Neural cell (in vitro differentiated cells): ENCODE measurements at regions not wholly inside any gene's neighbourhood (a gene's known extent, or its start where the extent isn't known, plus 50 kb on each side); places are given as distances from the start of the nearest gene placed in this dataset.

ENCODE experiments used
- H2AFZ ChIP-seq: fragments of 200-600, 300-800 bp; sonication (generic), shearing (Covaris generic); 2 replicates; pipeline ENCODE4 v1.6.0; 2014; ENCODE audit warnings: low read depth, mild to moderate bottlenecking, antibody characterized with exemption, low read length, moderate library complexity
- H3F3A ChIP-seq: fragments of 200-600 bp; shearing (Covaris generic); 2 replicates; pipeline ENCODE4 v1.6.1; 2016; ENCODE audit warnings: mild to moderate bottlenecking, moderate library complexity, mixed read lengths, antibody characterized with exemption, low read length; ENCODE audit not compliant: insufficient read depth, poor library complexity, severe bottlenecking
- H3K27ac ChIP-seq: fragments of 200-600, 300-800 bp; sonication (generic), shearing (Covaris generic); 2 replicates; pipeline ENCODE4 v1.5.1; 2014; ENCODE audit warnings: mild to moderate bottlenecking, low read length, moderate library complexity
- H3K27me3 ChIP-seq: fragments of 300-800, 200-600 bp; sonication (generic), shearing (Covaris generic); 2 replicates; pipeline ENCODE4 v1.6.0; 2014; ENCODE audit warnings: mild to moderate bottlenecking, low read depth, low read length, moderate library complexity; ENCODE audit not compliant: insufficient read depth
- H3K36me3 ChIP-seq: fragments of 300-800, 200-600 bp; sonication (generic), shearing (Covaris generic); 2 replicates; pipeline ENCODE4 v1.5.1; 2014; ENCODE audit warnings: mild to moderate bottlenecking, antibody characterized with exemption, low read length, moderate library complexity; ENCODE audit not compliant: insufficient read depth
- H3K4me2 ChIP-seq: fragments of 300-800, 200-600 bp; sonication (generic), shearing (Covaris generic); 2 replicates; pipeline ENCODE4 v1.6.0; 2014; ENCODE audit warnings: mild to moderate bottlenecking, low read length
- H3K4me3 ChIP-seq: fragments of 300-800, 200-600 bp; sonication (generic), shearing (Covaris generic); 2 replicates; pipeline ENCODE4 v1.5.1; 2014; ENCODE audit warnings: mild to moderate bottlenecking, low read length, moderate library complexity
- H3K79me2 ChIP-seq: fragments of 200-600 bp; shearing (Covaris generic); replicated peaks from 2 replicates; pipeline ENCODE4 v1.6.0; 2014; ENCODE audit warnings: mild to moderate bottlenecking, low read length, moderate library complexity; ENCODE audit not compliant: insufficient read depth
- H3K9ac ChIP-seq: fragments of 300-800, 200-600 bp; sonication (generic), shearing (Covaris generic); 2 replicates; pipeline ENCODE4 v1.6.1; 2016; ENCODE audit warnings: mild to moderate bottlenecking, low read length, mixed read lengths
- H3K9me2 ChIP-seq: fragments of 200-600 bp; shearing (Covaris generic); 2 replicates; pipeline ENCODE4 v1.6.1; 2016; ENCODE audit warnings: mild to moderate bottlenecking, low read length, mixed read lengths; ENCODE audit not compliant: insufficient read depth
- H3K9me3 ChIP-seq: fragments of 200-600, 300-800 bp; sonication (generic), shearing (Covaris generic); 2 replicates; pipeline ENCODE4 v1.6.1; 2016; ENCODE audit warnings: mild to moderate bottlenecking, mixed run types, low read length, moderate library complexity, mixed read lengths
- H4K20me1 ChIP-seq: fragments of 200-600 bp; shearing (Covaris generic); 2 replicates; pipeline ENCODE4 v1.6.1; 2016; ENCODE audit warnings: mild to moderate bottlenecking, mixed run types; ENCODE audit not compliant: insufficient read depth
- CTCF ChIP-seq: fragments of 450-650 bp; IDR thresholded peaks from 2 replicates; pipeline ENCODE4 v1.5.1; 2014; ENCODE audit warnings: antibody characterized with exemption, mild to moderate bottlenecking, moderate library complexity; ENCODE audit not compliant: poor library complexity, severe bottlenecking
- EP300 ChIP-seq: fragments of 450-650 bp; conservative IDR thresholded peaks from 2 replicates; pipeline ENCODE4 v1.6.1; 2014; ENCODE audit warnings: antibody characterized with exemption, mild to moderate bottlenecking, moderate library complexity; ENCODE audit not compliant: poor library complexity, severe bottlenecking
- EZH2 ChIP-seq: fragments of 200-600, 300-800 bp; shearing (Covaris generic), sonication (generic); IDR thresholded peaks from 2 replicates; pipeline ENCODE4 v1.6.1; 2014; ENCODE audit warnings: antibody characterized with exemption, low read length, borderline replicate concordance, mild to moderate bottlenecking; ENCODE audit not compliant: insufficient read depth, poor library complexity, severe bottlenecking
- MXI1 ChIP-seq: fragments of 450-650 bp; conservative IDR thresholded peaks from 2 replicates; pipeline ENCODE4 v1.6.1; 2014; ENCODE audit warnings: antibody characterized with exemption, mild to moderate bottlenecking; ENCODE audit not compliant: poor library complexity, severe bottlenecking
- POLR2AphosphoS5 ChIP-seq: IDR thresholded peaks from 2 replicates; pipeline ENCODE4 v1.6.1; 2012
- RAD21 ChIP-seq: fragments of 450-650 bp; conservative IDR thresholded peaks from 2 replicates; pipeline ENCODE4 v1.6.1; 2014; ENCODE audit warnings: antibody characterized with exemption, mild to moderate bottlenecking, moderate library complexity
- REST ChIP-seq: IDR thresholded peaks from 2 replicates; pipeline ENCODE4 v1.6.1; 2012; ENCODE audit warnings: borderline replicate concordance
- SMC3 ChIP-seq: fragments of 450-650 bp; conservative IDR thresholded peaks from 2 replicates; pipeline ENCODE4 v1.6.1; 2014; ENCODE audit warnings: antibody characterized with exemption, mild to moderate bottlenecking, moderate library complexity; ENCODE audit not compliant: poor library complexity
- TAF1 ChIP-seq: IDR thresholded peaks from 2 replicates; pipeline ENCODE4 v1.6.1; 2012; ENCODE audit warnings: low read depth

GRCh38 chr7:97390915-97391593 lies 273.6 kb downstream of the SDHAF3 start:
- Histone ChIP-seq H3K9ac (no peak overlapping the region), H3K79me2 (no peaks in the 10 kb centered on the region), H2AFZ (no peak overlapping the region), H3K9me2 (no peaks in the 10 kb centered on the region), H3K4me2 (no peak overlapping the region), H3K27me3 (no peaks in the 10 kb centered on the region), H3K9me3 (no peaks in the 10 kb centered on the region), H3K36me3 (no peaks in the 10 kb centered on the region), H3F3A (no peaks in the 10 kb centered on the region), H3K27ac (no peak overlapping the region), H3K4me3 (no peak overlapping the region), H4K20me1 (no peaks in the 10 kb centered on the region)
- TF ChIP-seq SMC3, result no peak
- TF ChIP-seq POLR2AphosphoS5, result no peak
- TF ChIP-seq CTCF, result no peak

- Histone ChIP-seq H2AFZ (no peak overlapping the region), H3K9ac (no peak overlapping the region), H3K9me3 (no peaks in the 10 kb centered on the region), H3F3A (no peaks in the 10 kb centered on the region), H3K27ac (no peak overlapping the region), H3K4me3 (no peak overlapping the region), H3K4me2 (no peak overlapping the region), H4K20me1 (no peaks in the 10 kb centered on the region), H3K36me3 (no peaks in the 10 kb centered on the region), H3K79me2 (no peaks in the 10 kb centered on the region), H3K9me2 (no peaks in the 10 kb centered on the region), H3K27me3 (no peaks in the 10 kb centered on the region)
- TF ChIP-seq EZH2, result no peak
- TF ChIP-seq SMC3, result no peak
- TF ChIP-seq TAF1, result no peak
- TF ChIP-seq RAD21, result no peak
- TF ChIP-seq REST, result no peak
- no peak for TF ChIP-seq MXI1
- TF ChIP-seq EP300, result no peak
Measured at GRCh38 chr7:97401398-97401797, 283.9 kb downstream of the SDHAF3 start.

GRCh38 chr7:97405835-97406234 lies 288.3 kb downstream of the SDHAF3 start:
- Histone ChIP-seq H3K27me3 (no peaks in the 10 kb centered on the region), H2AFZ (no peak overlapping the region), H3K27ac (no peak overlapping the region), H3K79me2 (no peaks in the 10 kb centered on the region), H4K20me1 (no peaks in the 10 kb centered on the region), H3K4me3 (no peak overlapping the region), H3K36me3 (no peaks in the 10 kb centered on the region), H3K9ac (no peak overlapping the region), H3F3A (no peaks in the 10 kb centered on the region), H3K4me2 (no peak overlapping the region), H3K9me3 (no peaks in the 10 kb centered on the region), H3K9me2 (no peaks in the 10 kb centered on the region)
- no peak for TF ChIP-seq CTCF
- TF ChIP-seq REST, result peak; percentile 78
